Liver (tissue), 8 donors: ENCODE measurements at regions not wholly inside any gene's neighbourhood (a gene's known extent, or its start where the extent isn't known, plus 50 kb on each side); places are given as distances from the start of the nearest gene placed in this dataset.

ENCODE experiments used
- DNase-seq: peaks from one replicate; pipeline ENCODE4 v3.0.0-alpha.2; 2017; ENCODE audit warnings: low spot score
- H3K27ac ChIP-seq, 2 donors: one replicate each; pipeline ENCODE4 v1.7.0; 2013; ENCODE audit warnings: inconsistent platforms in 2 of 2, low read length in 2 of 2, control low read depth in 1 of 2, low read depth in 1 of 2, mild to moderate bottlenecking in 1 of 2
- H3K27me3 ChIP-seq, 4 donors: one replicate each; pipeline versions ENCODE4 v1.6.1 to v1.7.0; 2013; ENCODE audit warnings: low read length in 3 of 4, inconsistent platforms in 1 of 4, mild to moderate bottlenecking in 1 of 4, moderate library complexity in 1 of 4; ENCODE audit not compliant: control insufficient read depth in 4 of 4, insufficient read depth in 4 of 4
- H3K36me3 ChIP-seq, 4 donors: one replicate each; pipeline versions ENCODE4 v1.6.1 to v1.7.0; 2013; ENCODE audit warnings: low read length in 3 of 4, mild to moderate bottlenecking in 3 of 4, low read depth in 1 of 4, moderate library complexity in 1 of 4; ENCODE audit not compliant: control insufficient read depth in 4 of 4, insufficient read depth in 3 of 4
- H3K4me1 ChIP-seq, 4 donors: one replicate each; pipeline versions ENCODE4 v1.6.1 to v1.7.0; 2013; ENCODE audit warnings: low read length in 3 of 4, mild to moderate bottlenecking in 3 of 4, moderate library complexity in 1 of 4; ENCODE audit not compliant: control insufficient read depth in 4 of 4, insufficient read depth in 4 of 4
- H3K4me3 ChIP-seq, 3 donors: one replicate each; pipeline versions ENCODE4 v1.6.1 to v1.7.0; 2013; ENCODE audit warnings: low read length in 3 of 3, control low read depth in 1 of 3, low read depth in 1 of 3, mild to moderate bottlenecking in 1 of 3
- H3K9ac ChIP-seq, 2 donors: one replicate each; pipeline ENCODE4 v1.7.0; 2013; ENCODE audit warnings: low read length in 2 of 2, mild to moderate bottlenecking in 2 of 2, moderate library complexity in 2 of 2, control low read depth in 1 of 2, low read depth in 1 of 2
- H3K9me3 ChIP-seq, 4 donors: one replicate each; pipeline versions ENCODE4 v1.6.1 to v1.7.0; 2013; ENCODE audit warnings: low read length in 3 of 4; ENCODE audit not compliant: control insufficient read depth in 4 of 4
- EGR1 ChIP-seq, 2 donors: IDR thresholded peaks; 2 replicates each; pipeline ENCODE4 v1.6.1; 2016 to 2018; ENCODE audit warnings: antibody characterized with exemption in 2 of 2, low read depth in 2 of 2
- FOXA1 ChIP-seq: IDR thresholded peaks from 2 replicates; pipeline ENCODE4 v1.6.1; 2016; ENCODE audit warnings: antibody characterized with exemption
- FOXA2 ChIP-seq: IDR thresholded peaks from 2 replicates; pipeline ENCODE4 v1.6.1; 2016; ENCODE audit warnings: antibody characterized with exemption
- GABPA ChIP-seq, 2 donors: IDR thresholded peaks in 1 of 2; conservative IDR thresholded peaks in 1 of 2; 2 replicates each; pipeline ENCODE4 v1.6.1; 2016; ENCODE audit warnings: antibody characterized with exemption in 2 of 2, mild to moderate bottlenecking in 1 of 2, moderate library complexity in 1 of 2
- HNF4A ChIP-seq, 2 donors: conservative IDR thresholded peaks; 2 replicates each; pipeline ENCODE4 v1.6.1; 2016; ENCODE audit warnings: antibody characterized with exemption in 2 of 2, mild to moderate bottlenecking in 2 of 2
- HNF4G ChIP-seq: IDR thresholded peaks from 2 replicates; pipeline ENCODE4 v1.6.1; 2016; ENCODE audit warnings: antibody characterized with exemption
- JUND ChIP-seq, 2 donors: IDR thresholded peaks; 2 replicates each; pipeline ENCODE4 v1.6.1; 2016; ENCODE audit warnings: antibody characterized with exemption in 2 of 2
- NR2F2 ChIP-seq: IDR thresholded peaks from 2 replicates; pipeline ENCODE4 v1.6.1; 2016; ENCODE audit warnings: antibody characterized with exemption
- RAD21 ChIP-seq, 2 donors: IDR thresholded peaks; 2 replicates each; pipeline ENCODE4 v1.6.1; 2016; ENCODE audit warnings: antibody characterized with exemption in 2 of 2, mild to moderate bottlenecking in 2 of 2
- RXRA ChIP-seq, 2 donors: IDR thresholded peaks; 2 replicates each; pipeline ENCODE4 v1.6.1; 2017 to 2018; ENCODE audit warnings: antibody characterized with exemption in 2 of 2, mild to moderate bottlenecking in 1 of 2
- SP1 ChIP-seq: IDR thresholded peaks from 2 replicates; pipeline ENCODE4 v1.6.1; 2018; ENCODE audit warnings: antibody characterized with exemption, mild to moderate bottlenecking
- TAF1 ChIP-seq: conservative IDR thresholded peaks from 2 replicates; pipeline ENCODE4 v1.6.1; 2016; ENCODE audit warnings: antibody characterized with exemption, mild to moderate bottlenecking
- YY1 ChIP-seq: IDR thresholded peaks from 2 replicates; pipeline ENCODE4 v1.6.1; 2016; ENCODE audit warnings: antibody characterized with exemption, mild to moderate bottlenecking
- WGBS: extraction: QIAGEN DNeasy Blood & Tissue Kit; methylation state at CpG from one replicate; pipeline ENCODE4 v1.1.7; 2013; 5-methylcytosine and 5-hydroxymethylcytosine counted together
- TF ChIP-seq, protein P1 (sequence below): IDR thresholded peaks from 2 replicates; pipeline ENCODE4 v1.6.1; 2016; ENCODE audit warnings: antibody characterized with exemption, mild to moderate bottlenecking
- TF ChIP-seq, protein P2 (sequence below): fragments of 150-350 bp; IDR thresholded peaks from 2 replicates; pipeline ENCODE4 v1.5.1; 2017; ENCODE audit warnings: improper control_type of control experiment, low read depth, low read length; ENCODE audit not compliant: missing input control
- TF ChIP-seq, protein P3 (sequence below): IDR thresholded peaks from 2 replicates; pipeline ENCODE4 v1.6.1; 2016; ENCODE audit warnings: antibody characterized with exemption
- TF ChIP-seq, protein P4 (sequence below): IDR thresholded peaks from 2 replicates; pipeline ENCODE4 v1.6.1; 2016; ENCODE audit warnings: antibody characterized with exemption
- TF ChIP-seq, protein P5 (sequence below): IDR thresholded peaks from 2 replicates; pipeline ENCODE4 v1.6.1; 2016; ENCODE audit warnings: antibody characterized with exemption
- donor health status: healthy.
- donor health status: healthy.
- donor health status: healthy.
- donor health status: healthy.
- donor health status: healthy.

DNA sequence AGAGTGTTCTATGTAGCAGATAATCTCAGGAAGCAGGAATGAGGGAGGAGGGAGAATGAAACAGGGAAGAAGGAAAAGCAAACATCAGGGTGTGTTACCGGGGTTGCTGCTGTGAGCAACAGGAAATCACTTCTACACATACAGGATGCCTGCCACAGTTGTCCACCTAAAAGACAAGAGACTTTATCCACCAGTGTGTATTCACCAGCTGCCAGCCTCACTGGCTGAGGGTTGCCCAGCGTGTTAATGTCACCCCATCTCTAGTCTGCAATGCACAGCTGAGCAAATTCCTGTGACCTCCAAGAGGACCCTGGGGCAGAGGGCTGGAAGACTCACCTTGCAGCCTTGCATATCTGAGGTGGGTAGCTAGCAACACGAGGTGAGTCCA is 183.7 kb downstream of the GPAM start (continued):
- TF ChIP-seq, protein P1, sequence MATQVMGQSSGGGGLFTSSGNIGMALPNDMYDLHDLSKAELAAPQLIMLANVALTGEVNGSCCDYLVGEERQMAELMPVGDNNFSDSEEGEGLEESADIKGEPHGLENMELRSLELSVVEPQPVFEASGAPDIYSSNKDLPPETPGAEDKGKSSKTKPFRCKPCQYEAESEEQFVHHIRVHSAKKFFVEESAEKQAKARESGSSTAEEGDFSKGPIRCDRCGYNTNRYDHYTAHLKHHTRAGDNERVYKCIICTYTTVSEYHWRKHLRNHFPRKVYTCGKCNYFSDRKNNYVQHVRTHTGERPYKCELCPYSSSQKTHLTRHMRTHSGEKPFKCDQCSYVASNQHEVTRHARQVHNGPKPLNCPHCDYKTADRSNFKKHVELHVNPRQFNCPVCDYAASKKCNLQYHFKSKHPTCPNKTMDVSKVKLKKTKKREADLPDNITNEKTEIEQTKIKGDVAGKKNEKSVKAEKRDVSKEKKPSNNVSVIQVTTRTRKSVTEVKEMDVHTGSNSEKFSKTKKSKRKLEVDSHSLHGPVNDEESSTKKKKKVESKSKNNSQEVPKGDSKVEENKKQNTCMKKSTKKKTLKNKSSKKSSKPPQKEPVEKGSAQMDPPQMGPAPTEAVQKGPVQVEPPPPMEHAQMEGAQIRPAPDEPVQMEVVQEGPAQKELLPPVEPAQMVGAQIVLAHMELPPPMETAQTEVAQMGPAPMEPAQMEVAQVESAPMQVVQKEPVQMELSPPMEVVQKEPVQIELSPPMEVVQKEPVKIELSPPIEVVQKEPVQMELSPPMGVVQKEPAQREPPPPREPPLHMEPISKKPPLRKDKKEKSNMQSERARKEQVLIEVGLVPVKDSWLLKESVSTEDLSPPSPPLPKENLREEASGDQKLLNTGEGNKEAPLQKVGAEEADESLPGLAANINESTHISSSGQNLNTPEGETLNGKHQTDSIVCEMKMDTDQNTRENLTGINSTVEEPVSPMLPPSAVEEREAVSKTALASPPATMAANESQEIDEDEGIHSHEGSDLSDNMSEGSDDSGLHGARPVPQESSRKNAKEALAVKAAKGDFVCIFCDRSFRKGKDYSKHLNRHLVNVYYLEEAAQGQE: no peak

DNA sequence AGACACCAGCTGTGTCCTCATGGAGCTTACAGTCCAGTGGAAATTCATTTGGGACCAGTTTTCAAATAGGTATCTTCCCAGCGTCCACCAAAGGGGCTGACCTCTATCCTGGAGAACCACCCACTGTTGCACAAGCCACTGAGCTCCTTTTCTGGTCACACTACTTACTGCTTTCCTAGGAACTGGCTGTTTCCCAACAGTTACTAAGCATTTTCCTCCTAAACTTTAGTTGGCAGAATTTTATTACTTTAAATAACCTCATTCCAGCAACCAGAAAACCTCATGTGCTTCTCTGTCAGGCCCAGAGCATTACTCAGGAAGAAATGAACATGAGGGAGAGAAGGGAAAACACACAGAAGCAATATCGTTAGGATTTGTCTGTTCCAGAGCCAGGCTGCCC is 183.1 kb downstream of the GPAM start:
- no peak overlapping the region for H3K9ac ChIP-seq
- no peaks in the 10 kb centered on the region for H3K36me3 ChIP-seq
- TF ChIP-seq, protein P2, sequence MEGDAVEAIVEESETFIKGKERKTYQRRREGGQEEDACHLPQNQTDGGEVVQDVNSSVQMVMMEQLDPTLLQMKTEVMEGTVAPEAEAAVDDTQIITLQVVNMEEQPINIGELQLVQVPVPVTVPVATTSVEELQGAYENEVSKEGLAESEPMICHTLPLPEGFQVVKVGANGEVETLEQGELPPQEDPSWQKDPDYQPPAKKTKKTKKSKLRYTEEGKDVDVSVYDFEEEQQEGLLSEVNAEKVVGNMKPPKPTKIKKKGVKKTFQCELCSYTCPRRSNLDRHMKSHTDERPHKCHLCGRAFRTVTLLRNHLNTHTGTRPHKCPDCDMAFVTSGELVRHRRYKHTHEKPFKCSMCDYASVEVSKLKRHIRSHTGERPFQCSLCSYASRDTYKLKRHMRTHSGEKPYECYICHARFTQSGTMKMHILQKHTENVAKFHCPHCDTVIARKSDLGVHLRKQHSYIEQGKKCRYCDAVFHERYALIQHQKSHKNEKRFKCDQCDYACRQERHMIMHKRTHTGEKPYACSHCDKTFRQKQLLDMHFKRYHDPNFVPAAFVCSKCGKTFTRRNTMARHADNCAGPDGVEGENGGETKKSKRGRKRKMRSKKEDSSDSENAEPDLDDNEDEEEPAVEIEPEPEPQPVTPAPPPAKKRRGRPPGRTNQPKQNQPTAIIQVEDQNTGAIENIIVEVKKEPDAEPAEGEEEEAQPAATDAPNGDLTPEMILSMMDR: no peak
- no peak for TF ChIP-seq NR2F2
- TF ChIP-seq, protein P1: no peak
- TF ChIP-seq HNF4A (conservative IDR thresholded peaks at IDR 0.05): no peak
- TF ChIP-seq RXRA (IDR thresholded peaks at IDR 0.05): no peak
- no peak for TF ChIP-seq GABPA (IDR thresholded peaks at IDR 0.05 in 1 of 2, conservative IDR thresholded peaks at IDR 0.05 in 1 of 2)
- TF ChIP-seq, protein P3, sequence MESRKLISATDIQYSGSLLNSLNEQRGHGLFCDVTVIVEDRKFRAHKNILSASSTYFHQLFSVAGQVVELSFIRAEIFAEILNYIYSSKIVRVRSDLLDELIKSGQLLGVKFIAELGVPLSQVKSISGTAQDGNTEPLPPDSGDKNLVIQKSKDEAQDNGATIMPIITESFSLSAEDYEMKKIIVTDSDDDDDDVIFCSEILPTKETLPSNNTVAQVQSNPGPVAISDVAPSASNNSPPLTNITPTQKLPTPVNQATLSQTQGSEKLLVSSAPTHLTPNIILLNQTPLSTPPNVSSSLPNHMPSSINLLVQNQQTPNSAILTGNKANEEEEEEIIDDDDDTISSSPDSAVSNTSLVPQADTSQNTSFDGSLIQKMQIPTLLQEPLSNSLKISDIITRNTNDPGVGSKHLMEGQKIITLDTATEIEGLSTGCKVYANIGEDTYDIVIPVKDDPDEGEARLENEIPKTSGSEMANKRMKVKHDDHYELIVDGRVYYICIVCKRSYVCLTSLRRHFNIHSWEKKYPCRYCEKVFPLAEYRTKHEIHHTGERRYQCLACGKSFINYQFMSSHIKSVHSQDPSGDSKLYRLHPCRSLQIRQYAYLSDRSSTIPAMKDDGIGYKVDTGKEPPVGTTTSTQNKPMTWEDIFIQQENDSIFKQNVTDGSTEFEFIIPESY: no peak
- TF ChIP-seq YY1: no peak
- no peak for TF ChIP-seq FOXA2
- no peak for TF ChIP-seq EGR1 (IDR thresholded peaks at IDR 0.05; ENCODE audit: low read depth in 2 of 2)
- no peak for TF ChIP-seq JUND (IDR thresholded peaks at IDR 0.05)
- no peak for TF ChIP-seq HNF4G
- TF ChIP-seq, protein P4, sequence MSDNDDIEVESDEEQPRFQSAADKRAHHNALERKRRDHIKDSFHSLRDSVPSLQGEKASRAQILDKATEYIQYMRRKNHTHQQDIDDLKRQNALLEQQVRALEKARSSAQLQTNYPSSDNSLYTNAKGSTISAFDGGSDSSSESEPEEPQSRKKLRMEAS: no peak
- TF ChIP-seq FOXA1: no peak
- no peak for TF ChIP-seq RAD21 (IDR thresholded peaks at IDR 0.05)
- no peak for TF ChIP-seq TAF1
- TF ChIP-seq, protein P5, sequence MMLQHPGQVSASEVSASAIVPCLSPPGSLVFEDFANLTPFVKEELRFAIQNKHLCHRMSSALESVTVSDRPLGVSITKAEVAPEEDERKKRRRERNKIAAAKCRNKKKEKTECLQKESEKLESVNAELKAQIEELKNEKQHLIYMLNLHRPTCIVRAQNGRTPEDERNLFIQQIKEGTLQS: no peak
- no peak for TF ChIP-seq SP1
- no peaks in the 10 kb centered on the region for H3K4me1 ChIP-seq
- no peak for DNase-seq
- no peak overlapping the region for H3K27ac ChIP-seq
- H3K27me3 ChIP-seq: no peaks in the 10 kb centered on the region
- H3K4me3 ChIP-seq: no peak overlapping the region
- WGBS: 75% methylated on average over 2 of the region's 2 CpGs
- H3K9me3 ChIP-seq: peaks cover 0 to 4% (median 0%) of the 10 kb centered on the region in 4 donors
